ENCODE measurements at regions not wholly inside any gene's neighbourhood (a gene's known extent, or its start where the extent isn't known, plus 50 kb on each side); places are given as distances from the start of the nearest gene placed in this dataset.

GRCh38 chr11:28537822-28538221 is 429.6 kb downstream of the METTL15 start:
- Mint-ChIP-seq H3K27ac (no peak overlapping the region), H3K4me3 (no peak overlapping the region), H3K4me1 (no peaks in the 10 kb centered on the region), H3K9me3 (ENCODE audit: insufficient read depth) (no peaks in the 10 kb centered on the region), H3K27me3 (peaks cover 5% of the 10 kb centered on the region)
- Histone ChIP-seq H3K4me1 (ENCODE audit: control insufficient read depth in 2 of 2, insufficient read depth in 2 of 2, low read length in 2 of 2) (no peaks in the 10 kb centered on the region), H3K27me3 (replicated peaks in 1 of 4; ENCODE audit: control extremely low read depth in 1 of 4, control insufficient read depth in 3 of 4, insufficient read depth in 4 of 4, low read length in 3 of 4) (no peaks in the 10 kb centered on the region), H2AFZ (ENCODE audit: insufficient read depth, low read depth, low read length, poor library complexity, severe bottlenecking) (no peak overlapping the region), H3K9me3 (ENCODE audit: control extremely low read depth in 1 of 3, control insufficient read depth in 2 of 3, insufficient read depth in 1 of 3, low read length in 2 of 3) (no peaks in the 10 kb centered on the region), H3K9ac (ENCODE audit: low read length) (no peak overlapping the region), H3K4me2 (replicated peaks; ENCODE audit: low read depth, low read length, poor library complexity, severe bottlenecking) (no peak overlapping the region), H4K20me1 (ENCODE audit: control insufficient read depth, insufficient read depth, low read length, poor library complexity, severe bottlenecking) (no peaks in the 10 kb centered on the region), H3K27ac (ENCODE audit: low read length in 2 of 2) (no peak overlapping the region), H3K36me3 (replicated peaks in 1 of 2; ENCODE audit: control extremely low read depth in 1 of 2, control insufficient read depth in 1 of 2, extremely low read depth in 1 of 2, insufficient read depth in 2 of 2, low read length in 1 of 2) (no peaks in the 10 kb centered on the region), H3K79me2 (ENCODE audit: control insufficient read depth, insufficient read depth, low read length) (no peaks in the 10 kb centered on the region), H3K4me3 (ENCODE audit: control extremely low read depth in 1 of 5, extremely low read depth in 1 of 5, insufficient read depth in 1 of 5, low read depth in 2 of 5, low read length in 4 of 5) (no peak overlapping the region)
- ChIA-PET POLR2A (no interaction called here), CTCF (no interaction called here)
- ATAC-seq (ENCODE audit: low read depth) (no peak), DNase-seq (no peak)
- TF ChIP-seq CTCF (IDR thresholded peaks at IDR 0.05) (no peak), EZH2 (IDR thresholded peaks at IDR 0.05; ENCODE audit: borderline replicate concordance, insufficient read depth, low read depth, low read length, poor library complexity, severe bottlenecking) (no peak)
- intact Hi-C loops (cut with micrococcal nuclease), result no loop called here

GRCh38 chr11:28536504-28537267 is 428.5 kb downstream of the METTL15 start:
- no CpG with 5 or more reads among the region's 2 CpGs for whole genome bisulfite sequencing (ENCODE audit: insufficient coverage)
- Mint-ChIP-seq H3K27me3 (peaks cover 5% of the 10 kb centered on the region), H3K9me3 (ENCODE audit: insufficient read depth) (no peaks in the 10 kb centered on the region), H3K27ac (no peak overlapping the region), H3K4me1 (no peaks in the 10 kb centered on the region), H3K4me3 (no peak overlapping the region)
- Histone ChIP-seq H3K27me3 (replicated peaks in 1 of 4; ENCODE audit: control extremely low read depth in 1 of 4, control insufficient read depth in 3 of 4, insufficient read depth in 4 of 4, low read length in 3 of 4) (no peaks in the 10 kb centered on the region), H4K20me1 (ENCODE audit: control insufficient read depth, insufficient read depth, low read length, poor library complexity, severe bottlenecking) (no peaks in the 10 kb centered on the region), H3K4me3 (ENCODE audit: control extremely low read depth in 1 of 5, extremely low read depth in 1 of 5, insufficient read depth in 1 of 5, low read depth in 2 of 5, low read length in 4 of 5) (no peak overlapping the region), H3K9me3 (ENCODE audit: control extremely low read depth in 1 of 3, control insufficient read depth in 2 of 3, insufficient read depth in 1 of 3, low read length in 2 of 3) (no peaks in the 10 kb centered on the region), H3K27ac (ENCODE audit: low read length in 2 of 2) (no peak overlapping the region), H3K4me2 (replicated peaks; ENCODE audit: low read depth, low read length, poor library complexity, severe bottlenecking) (no peak overlapping the region), H3K36me3 (replicated peaks in 1 of 2; ENCODE audit: control extremely low read depth in 1 of 2, control insufficient read depth in 1 of 2, extremely low read depth in 1 of 2, insufficient read depth in 2 of 2, low read length in 1 of 2) (no peaks in the 10 kb centered on the region), H2AFZ (ENCODE audit: insufficient read depth, low read depth, low read length, poor library complexity, severe bottlenecking) (no peak overlapping the region), H3K79me2 (ENCODE audit: control insufficient read depth, insufficient read depth, low read length) (no peaks in the 10 kb centered on the region), H3K9ac (ENCODE audit: low read length) (no peak overlapping the region), H3K4me1 (ENCODE audit: control insufficient read depth in 2 of 2, insufficient read depth in 2 of 2, low read length in 2 of 2) (no peaks in the 10 kb centered on the region)
- intact Hi-C loops (cut with micrococcal nuclease), result no loop called here
- TF ChIP-seq EZH2 (IDR thresholded peaks at IDR 0.05; ENCODE audit: borderline replicate concordance, insufficient read depth, low read depth, low read length, poor library complexity, severe bottlenecking) (no peak), CTCF (IDR thresholded peaks at IDR 0.05) (no peak)
- POLR2A ChIA-PET, result no interaction called here
- CTCF ChIA-PET, result no interaction called here
- no peak for ATAC-seq (ENCODE audit: low read depth)
- no peak for DNase-seq

Data from B cell (primary cell).